GM06990 (cell line): ENCODE measurements at regions not wholly inside any gene's neighbourhood (a gene's known extent, or its start where the extent isn't known, plus 50 kb on each side); places are given as distances from the start of the nearest gene placed in this dataset.

Experiments
- DNase-seq: peaks from one replicate; pipeline ENCODE4 v3.0.0-alpha.2; 2011; ENCODE audit not compliant: insufficient read length; ENCODE audit errors: extremely low read depth
- H3K27me3 ChIP-seq: replicated peaks from 2 replicates; pipeline ENCODE4 v1.6.0; 2011; ENCODE audit warnings: low read length; ENCODE audit not compliant: control insufficient read depth, insufficient read depth
- H3K36me3 ChIP-seq: 2 replicates; pipeline ENCODE4 v1.5.1; 2011; ENCODE audit warnings: low read length; ENCODE audit not compliant: control insufficient read depth, insufficient read depth
- H3K4me3 ChIP-seq: replicated peaks from 2 replicates; pipeline ENCODE4 v1.5.1; 2011; ENCODE audit warnings: low read depth, mild to moderate bottlenecking, control low read depth, low read length
- TF ChIP-seq, protein P1 (sequence below): IDR thresholded peaks from 2 replicates; pipeline ENCODE4 v1.5.1; 2011; ENCODE audit warnings: low read length, control low read depth, mild to moderate bottlenecking, inconsistent platforms; ENCODE audit not compliant: insufficient read depth, poor library complexity, severe bottlenecking

DNA sequence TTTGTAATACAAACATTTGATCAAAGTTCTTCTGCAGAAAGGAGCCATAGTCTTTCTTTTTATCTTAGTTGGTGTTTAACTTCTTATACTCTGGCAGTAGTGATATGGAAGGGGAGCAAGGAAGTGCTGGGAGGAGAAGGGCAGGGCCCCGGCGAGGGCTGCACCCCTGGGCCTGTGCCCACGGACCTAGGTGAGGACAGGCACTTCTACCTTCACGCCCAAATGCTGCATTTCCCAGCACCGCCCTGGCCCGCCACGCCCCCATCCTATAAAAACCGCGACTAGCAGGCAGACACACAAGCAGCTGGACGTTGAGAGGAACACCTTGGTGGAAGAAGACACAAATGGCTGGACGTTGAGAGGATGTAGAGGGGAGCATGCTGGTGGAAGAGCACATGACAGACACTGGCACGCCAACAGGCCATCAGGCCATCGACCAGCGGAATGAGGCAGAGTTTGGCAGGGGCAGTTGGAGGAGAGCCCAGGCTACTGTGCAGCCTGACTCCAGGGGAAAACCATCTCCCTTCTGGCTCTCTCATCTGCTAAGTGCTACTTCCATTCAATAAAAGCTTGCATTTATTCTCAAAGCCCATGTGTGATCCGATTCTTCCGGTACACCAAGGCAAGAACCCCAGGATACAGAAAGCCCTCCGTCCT, 81.5 kb upstream of the C9orf72 start:
- no peak overlapping the region for H3K4me3 ChIP-seq
- H3K27me3 ChIP-seq: no peaks in the 10 kb centered on the region
- no peak for DNase-seq
- TF ChIP-seq, protein P1, sequence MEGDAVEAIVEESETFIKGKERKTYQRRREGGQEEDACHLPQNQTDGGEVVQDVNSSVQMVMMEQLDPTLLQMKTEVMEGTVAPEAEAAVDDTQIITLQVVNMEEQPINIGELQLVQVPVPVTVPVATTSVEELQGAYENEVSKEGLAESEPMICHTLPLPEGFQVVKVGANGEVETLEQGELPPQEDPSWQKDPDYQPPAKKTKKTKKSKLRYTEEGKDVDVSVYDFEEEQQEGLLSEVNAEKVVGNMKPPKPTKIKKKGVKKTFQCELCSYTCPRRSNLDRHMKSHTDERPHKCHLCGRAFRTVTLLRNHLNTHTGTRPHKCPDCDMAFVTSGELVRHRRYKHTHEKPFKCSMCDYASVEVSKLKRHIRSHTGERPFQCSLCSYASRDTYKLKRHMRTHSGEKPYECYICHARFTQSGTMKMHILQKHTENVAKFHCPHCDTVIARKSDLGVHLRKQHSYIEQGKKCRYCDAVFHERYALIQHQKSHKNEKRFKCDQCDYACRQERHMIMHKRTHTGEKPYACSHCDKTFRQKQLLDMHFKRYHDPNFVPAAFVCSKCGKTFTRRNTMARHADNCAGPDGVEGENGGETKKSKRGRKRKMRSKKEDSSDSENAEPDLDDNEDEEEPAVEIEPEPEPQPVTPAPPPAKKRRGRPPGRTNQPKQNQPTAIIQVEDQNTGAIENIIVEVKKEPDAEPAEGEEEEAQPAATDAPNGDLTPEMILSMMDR: no peak
- no peaks in the 10 kb centered on the region for H3K36me3 ChIP-seq

DNA sequence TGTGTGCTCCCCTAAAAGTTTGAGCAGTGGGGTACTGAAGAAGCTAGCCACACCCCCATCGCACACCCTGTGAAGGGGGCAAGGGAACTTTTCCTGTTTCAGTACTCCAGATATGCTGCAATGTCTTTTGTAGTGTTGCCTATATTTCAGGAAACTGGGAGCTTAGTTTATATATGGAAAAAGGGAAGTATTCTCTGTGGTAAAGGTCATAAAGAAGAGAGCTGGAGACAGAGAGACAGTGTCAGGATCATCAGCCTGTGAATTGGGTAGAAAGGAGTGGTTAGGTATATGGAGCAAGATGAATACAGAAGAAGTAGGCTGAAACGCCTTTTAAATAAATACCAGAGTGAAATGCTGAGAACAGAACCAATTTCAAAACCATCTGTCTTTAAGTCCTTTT, 82.2 kb upstream of the C9orf72 start:
- H3K27me3 ChIP-seq: no peaks in the 10 kb centered on the region
- TF ChIP-seq, protein P1: no peak
- H3K4me3 ChIP-seq: no peak overlapping the region
- no peak for DNase-seq
- no peaks in the 10 kb centered on the region for H3K36me3 ChIP-seq

DNA sequence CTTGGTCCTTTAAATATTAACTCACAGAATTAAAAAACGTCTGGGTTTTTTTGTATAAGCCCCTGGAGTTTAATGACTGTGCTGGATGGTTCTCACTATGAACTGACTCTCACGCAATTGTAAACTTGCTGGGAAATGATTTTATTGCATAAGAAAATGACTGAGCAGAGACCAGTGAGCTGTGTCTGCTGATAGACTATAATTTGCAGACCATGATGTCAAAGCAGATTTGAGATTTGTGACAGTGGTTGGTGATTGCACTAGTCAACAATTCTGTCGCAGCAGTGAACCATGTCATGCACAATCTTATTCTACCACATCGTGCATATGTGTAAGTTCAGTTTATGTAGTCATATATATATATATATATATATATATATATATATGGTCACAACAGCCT, 85.7 kb upstream of the C9orf72 start:
- DNase-seq: no peak
- no peaks in the 10 kb centered on the region for H3K36me3 ChIP-seq
- no peaks in the 10 kb centered on the region for H3K27me3 ChIP-seq
- TF ChIP-seq, protein P1: no peak
- H3K4me3 ChIP-seq: no peak overlapping the region

DNA sequence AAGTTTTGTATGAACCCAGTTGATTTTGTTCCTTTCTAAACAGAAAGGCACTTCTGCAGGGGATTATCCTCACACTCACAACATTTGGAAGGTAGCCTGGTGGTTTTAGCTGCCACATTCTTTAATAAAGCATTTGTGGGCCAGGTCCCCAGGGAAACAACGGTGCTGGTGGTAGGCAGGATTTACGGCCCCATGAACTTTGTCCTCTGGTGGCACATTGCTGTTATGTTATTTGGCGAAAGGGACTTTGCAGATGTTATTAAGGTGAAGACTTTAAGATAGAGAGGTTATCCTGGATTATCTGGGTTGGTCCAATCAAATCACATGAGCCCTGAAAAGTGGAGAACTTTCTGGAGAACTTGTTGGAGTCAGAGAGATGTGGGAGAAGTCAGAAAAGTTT, 86.3 kb upstream of the C9orf72 start:
- H3K4me3 ChIP-seq: no peak overlapping the region
- DNase-seq: no peak
- H3K27me3 ChIP-seq: no peaks in the 10 kb centered on the region
- no peaks in the 10 kb centered on the region for H3K36me3 ChIP-seq
- TF ChIP-seq, protein P1: no peak

DNA sequence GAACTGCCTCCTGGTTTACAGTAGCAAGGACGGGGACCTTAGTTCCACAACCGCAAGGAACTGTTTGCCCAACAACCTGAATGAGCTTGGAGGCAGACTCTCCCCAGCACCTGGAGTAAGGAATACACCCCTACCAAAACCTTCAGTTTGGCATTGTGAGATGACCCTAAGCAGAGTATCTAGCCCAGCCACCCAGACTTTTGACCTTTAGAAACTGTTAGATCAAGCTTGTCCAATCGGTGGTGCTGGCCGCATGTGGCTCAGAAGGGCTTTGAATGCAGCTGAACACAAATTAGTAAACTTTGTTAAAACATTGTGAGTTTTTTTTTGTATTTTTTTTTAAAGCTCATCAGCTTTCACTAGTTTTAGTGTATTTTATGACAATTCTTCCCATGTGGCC, 86.9 kb upstream of the C9orf72 start:
- DNase-seq: no peak
- TF ChIP-seq, protein P1: no peak
- H3K4me3 ChIP-seq: no peak overlapping the region
- no peaks in the 10 kb centered on the region for H3K36me3 ChIP-seq
- H3K27me3 ChIP-seq: no peaks in the 10 kb centered on the region

DNA sequence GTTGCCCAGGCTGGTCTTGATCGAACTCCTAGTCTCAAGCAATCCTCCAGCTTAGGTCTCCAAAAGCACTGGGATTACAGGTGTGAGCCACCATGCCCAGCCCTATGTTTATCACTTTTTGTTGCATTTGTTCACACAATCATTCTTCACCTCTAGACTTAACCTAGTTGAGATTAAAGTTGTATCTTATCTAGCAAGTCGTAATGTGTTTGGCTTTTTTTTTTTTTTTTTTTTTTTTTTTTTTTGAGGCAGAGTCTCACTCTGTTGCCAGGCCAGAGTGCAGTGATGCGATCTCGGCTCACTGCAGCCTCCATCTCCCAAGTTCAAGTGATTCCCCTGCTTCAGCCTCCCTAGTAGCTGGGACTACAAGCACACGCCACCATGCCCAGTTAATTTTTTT, 90.2 kb upstream of the C9orf72 start:
- Histone ChIP-seq H3K4me3 (no peak overlapping the region), H3K36me3 (no peaks in the 10 kb centered on the region), H3K27me3 (no peaks in the 10 kb centered on the region)
- TF ChIP-seq, protein P1: no peak
- DNase-seq: no peak
